ENCODE measurements at regions not wholly inside any gene's neighbourhood (a gene's known extent, or its start where the extent isn't known, plus 50 kb on each side); places are given as distances from the start of the nearest gene placed in this dataset.

- TF ChIP-seq ZBTB21 (CRISPR knock-in tag; IDR thresholded peaks at IDR 0.05; ENCODE audit: borderline replicate concordance), result no peak
- TF ChIP-seq, protein P1, sequence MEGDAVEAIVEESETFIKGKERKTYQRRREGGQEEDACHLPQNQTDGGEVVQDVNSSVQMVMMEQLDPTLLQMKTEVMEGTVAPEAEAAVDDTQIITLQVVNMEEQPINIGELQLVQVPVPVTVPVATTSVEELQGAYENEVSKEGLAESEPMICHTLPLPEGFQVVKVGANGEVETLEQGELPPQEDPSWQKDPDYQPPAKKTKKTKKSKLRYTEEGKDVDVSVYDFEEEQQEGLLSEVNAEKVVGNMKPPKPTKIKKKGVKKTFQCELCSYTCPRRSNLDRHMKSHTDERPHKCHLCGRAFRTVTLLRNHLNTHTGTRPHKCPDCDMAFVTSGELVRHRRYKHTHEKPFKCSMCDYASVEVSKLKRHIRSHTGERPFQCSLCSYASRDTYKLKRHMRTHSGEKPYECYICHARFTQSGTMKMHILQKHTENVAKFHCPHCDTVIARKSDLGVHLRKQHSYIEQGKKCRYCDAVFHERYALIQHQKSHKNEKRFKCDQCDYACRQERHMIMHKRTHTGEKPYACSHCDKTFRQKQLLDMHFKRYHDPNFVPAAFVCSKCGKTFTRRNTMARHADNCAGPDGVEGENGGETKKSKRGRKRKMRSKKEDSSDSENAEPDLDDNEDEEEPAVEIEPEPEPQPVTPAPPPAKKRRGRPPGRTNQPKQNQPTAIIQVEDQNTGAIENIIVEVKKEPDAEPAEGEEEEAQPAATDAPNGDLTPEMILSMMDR (IDR thresholded peaks at IDR 0.05), result no peak
- no peak for TF ChIP-seq ATF1 (CRISPR knock-in tag; IDR thresholded peaks at IDR 0.05)
- no peak for TF ChIP-seq RELA (CRISPR knock-in tag; IDR thresholded peaks at IDR 0.05; ENCODE audit: borderline replicate concordance)
- TF ChIP-seq OVOL2 (CRISPR knock-in tag; IDR thresholded peaks at IDR 0.05; ENCODE audit: borderline replicate concordance), result no peak
- TF ChIP-seq, protein P2, sequence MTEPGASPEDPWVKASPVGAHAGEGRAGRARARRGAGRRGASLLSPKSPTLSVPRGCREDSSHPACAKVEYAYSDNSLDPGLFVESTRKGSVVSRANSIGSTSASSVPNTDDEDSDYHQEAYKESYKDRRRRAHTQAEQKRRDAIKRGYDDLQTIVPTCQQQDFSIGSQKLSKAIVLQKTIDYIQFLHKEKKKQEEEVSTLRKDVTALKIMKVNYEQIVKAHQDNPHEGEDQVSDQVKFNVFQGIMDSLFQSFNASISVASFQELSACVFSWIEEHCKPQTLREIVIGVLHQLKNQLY (CRISPR knock-in tag; IDR thresholded peaks at IDR 0.05), result no peak
- no peak for TF ChIP-seq NR2C2 (CRISPR knock-in tag; IDR thresholded peaks at IDR 0.05)
Measured at GRCh38 chr5:36383942-36384341, 82.2 kb upstream of the RANBP3L start.
